ENCODE measurements at regions not wholly inside any gene's neighbourhood (a gene's known extent, or its start where the extent isn't known, plus 50 kb on each side); places are given as distances from the start of the nearest gene placed in this dataset.

- TF ChIP-seq CTCF (conservative IDR thresholded peaks at IDR 0.05; ENCODE audit: low read length): no peak
- no peak for TF ChIP-seq EZH2phosphoT487 (IDR thresholded peaks at IDR 0.05; ENCODE audit: borderline replicate concordance)
Observed at GRCh38 chr10:76666891-76667290, 970.7 kb downstream of the KCNMA1 start.

All from Loucy (cell line).